ENCODE measurements at regions not wholly inside any gene's neighbourhood (a gene's known extent, or its start where the extent isn't known, plus 50 kb on each side); places are given as distances from the start of the nearest gene placed in this dataset.

- no peaks in the 10 kb centered on the region for H3K36me3 ChIP-seq (ENCODE audit: control insufficient read depth in 4 of 4, insufficient read depth in 4 of 4, low read length in 4 of 4)
- peaks cover 0 to 3% (median under 1%) of the 10 kb centered on the region in 4 donors for H3K9me3 ChIP-seq (ENCODE audit: control insufficient read depth in 4 of 4, insufficient read depth in 3 of 4, low read length in 3 of 4)
- ATAC-seq (ENCODE audit: insufficient read depth, low FRiP score) (no peak), DNase-seq (no peak)
- no peak overlapping the region for H3K9ac ChIP-seq (ENCODE audit: insufficient read depth in 1 of 2, low read length in 2 of 2)
- no peak for TF ChIP-seq CTCF (IDR thresholded peaks at IDR 0.05; ENCODE audit: control extremely low read depth, extremely low read depth)
- 83 to 85% methylated on average over 4 of the region's 4 CpGs for WGBS, 2 donors
- H3K27ac ChIP-seq (ENCODE audit: low read depth in 1 of 2, low read length in 1 of 2) = no peak overlapping the region
- H3K27me3 ChIP-seq (ENCODE audit: control insufficient read depth in 3 of 3, insufficient read depth in 3 of 3, low read length in 2 of 3) = no peaks in the 10 kb centered on the region
- no peaks in the 10 kb centered on the region for H3K4me1 ChIP-seq (ENCODE audit: control insufficient read depth in 5 of 5, insufficient read depth in 5 of 5, low read length in 5 of 5)
- H3K4me3 ChIP-seq = no peak overlapping the region
Observed at GRCh38 chr2:84326831-84327432, 132.1 kb downstream of the SUCLG1 start.

GRCh38 chr2:84323890-84324289 lies 135.2 kb downstream of the SUCLG1 start:
- Histone ChIP-seq H3K27ac (ENCODE audit: low read depth in 1 of 2, low read length in 1 of 2) (no peak overlapping the region), H3K9ac (ENCODE audit: insufficient read depth in 1 of 2, low read length in 2 of 2) (no peak overlapping the region), H3K36me3 (ENCODE audit: control insufficient read depth in 4 of 4, insufficient read depth in 4 of 4, low read length in 4 of 4) (no peaks in the 10 kb centered on the region), H3K27me3 (ENCODE audit: control insufficient read depth in 3 of 3, insufficient read depth in 3 of 3, low read length in 2 of 3) (no peaks in the 10 kb centered on the region), H3K9me3 (ENCODE audit: control insufficient read depth in 4 of 4, insufficient read depth in 3 of 4, low read length in 3 of 4) (no peaks in the 10 kb centered on the region), H3K4me3 (no peak overlapping the region), H3K4me1 (ENCODE audit: control insufficient read depth in 5 of 5, insufficient read depth in 5 of 5, low read length in 5 of 5) (no peaks in the 10 kb centered on the region)
- no peak for TF ChIP-seq CTCF (IDR thresholded peaks at IDR 0.05; ENCODE audit: control extremely low read depth, extremely low read depth)
- no peak for DNase-seq
- no peak for ATAC-seq (ENCODE audit: insufficient read depth, low FRiP score)
- WGBS, 2 donors = 72 to 78% methylated on average over 2 of the region's 2 CpGs

- Histone ChIP-seq H3K4me1 (ENCODE audit: control insufficient read depth in 5 of 5, insufficient read depth in 5 of 5, low read length in 5 of 5) (no peaks in the 10 kb centered on the region), H3K9me3 (ENCODE audit: control insufficient read depth in 4 of 4, insufficient read depth in 3 of 4, low read length in 3 of 4) (no peaks in the 10 kb centered on the region), H3K27me3 (ENCODE audit: control insufficient read depth in 3 of 3, insufficient read depth in 3 of 3, low read length in 2 of 3) (no peaks in the 10 kb centered on the region), H3K36me3 (ENCODE audit: control insufficient read depth in 4 of 4, insufficient read depth in 4 of 4, low read length in 4 of 4) (no peaks in the 10 kb centered on the region), H3K9ac (ENCODE audit: insufficient read depth in 1 of 2, low read length in 2 of 2) (no peak overlapping the region), H3K27ac (ENCODE audit: low read depth in 1 of 2, low read length in 1 of 2) (no peak overlapping the region), H3K4me3 (no peak overlapping the region)
- DNase-seq (no peak), ATAC-seq (ENCODE audit: insufficient read depth, low FRiP score) (no peak)
- no peak for TF ChIP-seq CTCF (IDR thresholded peaks at IDR 0.05; ENCODE audit: control extremely low read depth, extremely low read depth)
- WGBS, 2 donors = 72 to 94% methylated on average over 2 of the region's 2 CpGs
Observed at GRCh38 chr2:84320940-84321339, 138.1 kb downstream of the SUCLG1 start.

- Histone ChIP-seq H3K36me3 (ENCODE audit: control insufficient read depth in 4 of 4, insufficient read depth in 4 of 4, low read length in 4 of 4) (no peaks in the 10 kb centered on the region), H3K27ac (ENCODE audit: low read depth in 1 of 2, low read length in 1 of 2) (no peak overlapping the region), H3K27me3 (ENCODE audit: control insufficient read depth in 3 of 3, insufficient read depth in 3 of 3, low read length in 2 of 3) (no peaks in the 10 kb centered on the region), H3K9me3 (ENCODE audit: control insufficient read depth in 4 of 4, insufficient read depth in 3 of 4, low read length in 3 of 4) (no peaks in the 10 kb centered on the region), H3K4me3 (no peak overlapping the region), H3K4me1 (ENCODE audit: control insufficient read depth in 5 of 5, insufficient read depth in 5 of 5, low read length in 5 of 5) (no peaks in the 10 kb centered on the region), H3K9ac (ENCODE audit: insufficient read depth in 1 of 2, low read length in 2 of 2) (no peak overlapping the region)
- no peak for TF ChIP-seq CTCF (IDR thresholded peaks at IDR 0.05; ENCODE audit: control extremely low read depth, extremely low read depth)
- 84 to 86% methylated on average over 6 of the region's 6 CpGs for WGBS, 2 donors
- ATAC-seq (ENCODE audit: insufficient read depth, low FRiP score) = no peak
- no peak for DNase-seq
Observed at GRCh38 chr2:84319581-84319980, 139.5 kb downstream of the SUCLG1 start.
